IMR-90 (cell line): ENCODE measurements at regions not wholly inside any gene's neighbourhood (a gene's known extent, or its start where the extent isn't known, plus 50 kb on each side); places are given as distances from the start of the nearest gene placed in this dataset.

Experiments
- ATAC-seq: fragments of 200-7000 bp; cut with Tn5 transposase; 2 replicates; pipeline ENCODE4 v1.9.1; 2020; ENCODE audit warnings: low read depth, mild to moderate bottlenecking, moderate library complexity
- BruUV-seq: library from RNA; stranded (reverse); fragments of 400-500 nt; replicated peaks from 2 replicates; lab custom pipeline; 2021; lab: Mats Ljungman, UMichigan
- CTCF ChIA-PET: fragments of 300-600 bp; formaldehyde crosslinking; extraction: SDS; loops from one replicate; lab custom pipeline; 2021; ENCODE audit warnings: antibody characterized with exemption; lab: Yijun Ruan, JAX
- POLR2A ChIA-PET: fragments of 300-600 bp; sonication (Branson Sonifier 250); formaldehyde crosslinking; loops from one replicate; lab custom pipeline; 2022; ENCODE audit warnings: antibody characterized with exemption; ENCODE audit not compliant: unreplicated experiment; lab: Charles Lee
- DNase-seq: peaks from one replicate; pipeline ENCODE4 v3.0.0; 2013
- H2AFZ ChIP-seq: replicated peaks from 2 replicates; pipeline ENCODE3; 2013; ENCODE audit warnings: low read length, mild to moderate bottlenecking; ENCODE audit not compliant: poor library complexity
- H2AK5ac ChIP-seq: 2 replicates; pipeline ENCODE4 v1.6.1; 2013; ENCODE audit warnings: low read depth, low read length, inconsistent platforms
- H2AK9ac ChIP-seq: replicated peaks from 2 replicates; pipeline ENCODE3; 2013; ENCODE audit warnings: mild to moderate bottlenecking, low read depth, low read length, moderate library complexity; ENCODE audit not compliant: poor library complexity
- H2BK120ac ChIP-seq: 2 replicates; pipeline ENCODE4 v1.6.1; 2013; ENCODE audit warnings: low read depth, low read length, inconsistent platforms
- H2BK15ac ChIP-seq: 3 replicates; pipeline ENCODE4 v1.6.1; 2013; ENCODE audit warnings: low read depth, low read length, inconsistent platforms
- H2BK20ac ChIP-seq: 2 replicates; pipeline ENCODE4 v1.6.1; 2013; ENCODE audit warnings: low read depth, mild to moderate bottlenecking, inconsistent platforms, low read length, moderate library complexity
- H2BK5ac ChIP-seq: 2 replicates; pipeline ENCODE4 v1.6.1; 2013; ENCODE audit warnings: mild to moderate bottlenecking, low read depth, low read length, inconsistent platforms; ENCODE audit not compliant: poor library complexity, severe bottlenecking
- H3K14ac ChIP-seq: replicated peaks from 2 replicates; pipeline ENCODE4 v1.6.1; 2013; ENCODE audit warnings: low read depth, low read length, inconsistent platforms
- H3K18ac ChIP-seq: 2 replicates; pipeline ENCODE4 v1.6.1; 2013; ENCODE audit warnings: low read depth, low read length, control low read depth
- H3K23ac ChIP-seq: 2 replicates; pipeline ENCODE4 v1.6.1; 2013; ENCODE audit warnings: low read depth, low read length, inconsistent platforms
- H3K27ac ChIP-seq: 2 replicates; pipeline ENCODE4 v1.5.1; 2013; ENCODE audit warnings: mild to moderate bottlenecking, control low read depth, low read length; ENCODE audit not compliant: insufficient read depth
- H3K27me3 ChIP-seq: 2 replicates; pipeline ENCODE4 v1.6.1; 2013; ENCODE audit warnings: low read length; ENCODE audit not compliant: control insufficient read depth, insufficient read depth
- H3K36me3 ChIP-seq: 2 replicates; pipeline ENCODE4 v1.6.1; 2013; ENCODE audit warnings: low read length, mixed read lengths; ENCODE audit not compliant: control insufficient read depth, insufficient read depth
- H3K4ac ChIP-seq: 2 replicates; pipeline ENCODE4 v1.6.1; 2013; ENCODE audit warnings: low read depth, low read length, inconsistent platforms
- H3K4me1 ChIP-seq: 2 replicates; pipeline ENCODE4 v1.6.1; 2013; ENCODE audit warnings: low read length, mixed read lengths; ENCODE audit not compliant: control insufficient read depth, insufficient read depth
- H3K4me2 ChIP-seq: 2 replicates; pipeline ENCODE4 v1.6.1; 2013; ENCODE audit warnings: low read depth, mild to moderate bottlenecking, control low read depth, low read length, moderate library complexity
- H3K4me3 ChIP-seq: 2 replicates; pipeline ENCODE4 v1.5.1; 2013; ENCODE audit warnings: low read depth, mild to moderate bottlenecking, control low read depth, low read length, moderate library complexity; ENCODE audit not compliant: insufficient read depth
- H3K56ac ChIP-seq: 2 replicates; pipeline ENCODE4 v1.6.1; 2013; ENCODE audit warnings: low read length, inconsistent platforms; ENCODE audit not compliant: insufficient read depth; ENCODE audit errors: extremely low read depth
- H3K79me1 ChIP-seq, 2 experiments: 2 replicates each; pipeline ENCODE4 v1.6.1; 2013; ENCODE audit warnings: low read length in 2 of 2, inconsistent platforms in 1 of 2, low read depth in 1 of 2
- H3K9ac ChIP-seq: 2 replicates; pipeline ENCODE4 v1.6.1; 2013; ENCODE audit warnings: low read depth, low read length, control low read depth
- H3K9me1 ChIP-seq: 2 replicates; pipeline ENCODE4 v1.6.1; 2013; ENCODE audit warnings: low read length, inconsistent platforms; ENCODE audit not compliant: insufficient read depth
- H3K9me3 ChIP-seq: 2 replicates; pipeline ENCODE4 v1.6.1; 2013; ENCODE audit warnings: low read length; ENCODE audit not compliant: control insufficient read depth, insufficient read depth
- H4K20me1 ChIP-seq: 2 replicates; pipeline ENCODE4 v1.6.1; 2013; ENCODE audit warnings: low read length, inconsistent platforms; ENCODE audit not compliant: insufficient read depth
- H4K5ac ChIP-seq: 2 replicates; pipeline ENCODE4 v1.6.1; 2013; ENCODE audit warnings: mild to moderate bottlenecking, low read depth, low read length, control low read depth
- H4K8ac ChIP-seq, 2 experiments: 2 replicates each; pipeline ENCODE4 v1.6.1; 2013; ENCODE audit warnings: low read depth in 2 of 2, low read length in 2 of 2, control low read depth in 1 of 2, inconsistent platforms in 1 of 2
- H4K91ac ChIP-seq: 2 replicates; pipeline ENCODE4 v1.6.1; 2013; ENCODE audit warnings: low read depth, low read length, inconsistent platforms; ENCODE audit not compliant: insufficient read depth
- BHLHE40 ChIP-seq: fragments of 150-350 bp; IDR thresholded peaks from 2 replicates; pipeline ENCODE4 v1.6.1; 2016; ENCODE audit warnings: mild to moderate bottlenecking, low read depth, low read length
- CEBPB ChIP-seq: IDR thresholded peaks from 2 replicates; pipeline ENCODE4 v1.6.1; 2012; ENCODE audit warnings: low read depth, low read length, improper control_type of control experiment
- CHD1 ChIP-seq: IDR thresholded peaks from 2 replicates; pipeline ENCODE4 v1.6.1; 2012; ENCODE audit warnings: low read depth, low read length, improper control_type of control experiment
- CTCF ChIP-seq: conservative IDR thresholded peaks from 2 replicates; pipeline ENCODE4 v1.5.1; 2012; ENCODE audit warnings: mild to moderate bottlenecking, low read depth, low read length, improper control_type of control experiment
- MAFK ChIP-seq: IDR thresholded peaks from 2 replicates; pipeline ENCODE4 v1.6.1; 2012; ENCODE audit warnings: low read depth, low read length, improper control_type of control experiment
- MAZ ChIP-seq: IDR thresholded peaks from 2 replicates; pipeline ENCODE4 v1.6.1; 2012; ENCODE audit warnings: low read depth, mild to moderate bottlenecking, low read length, improper control_type of control experiment, moderate library complexity, borderline replicate concordance
- MXI1 ChIP-seq: IDR thresholded peaks from 2 replicates; pipeline ENCODE4 v1.6.1; 2012; ENCODE audit warnings: low read depth, mild to moderate bottlenecking, low read length, moderate library complexity, borderline replicate concordance
- NFE2L2 ChIP-seq: fragments of 150-350 bp; IDR thresholded peaks from 2 replicates; pipeline ENCODE4 v1.6.1; 2016; ENCODE audit warnings: low read depth, mild to moderate bottlenecking, low read length
- POLR2A ChIP-seq: IDR thresholded peaks from 2 replicates; pipeline ENCODE4 v1.6.1; 2012; ENCODE audit warnings: mild to moderate bottlenecking, low read depth, low read length
- RAD21 ChIP-seq: IDR thresholded peaks from 2 replicates; pipeline ENCODE4 v1.6.1; 2012; ENCODE audit warnings: low read length, improper control_type of control experiment
- RFX5 ChIP-seq: IDR thresholded peaks from 2 replicates; pipeline ENCODE4 v1.8.0; 2012; ENCODE audit warnings: low read depth, mild to moderate bottlenecking, low read length, moderate library complexity
- SMC3 ChIP-seq: fragments of 150-350 bp; IDR thresholded peaks from 2 replicates; pipeline ENCODE4 v1.6.1; 2016; ENCODE audit warnings: low read depth, mild to moderate bottlenecking, antibody characterized with exemption, low read length, moderate library complexity
- WGBS, 2 experiments: methylation state at CpG; one replicate each; pipeline versions ENCODE4 v1.1.5 to v1.1.7; 2013; ENCODE audit warnings: missing lambda C conversion rate in 2 of 2; ENCODE audit not compliant: insufficient read length in 1 of 2; ENCODE audit errors: extremely low coverage in 2 of 2; 5-methylcytosine and 5-hydroxymethylcytosine counted together
- dilution Hi-C: fragments of 300-500 bp; cut with HindIII; formaldehyde crosslinking; loops from one replicate; pipeline ENCODE4 v1.14.3; 2018; ENCODE audit warnings: low sequenced_read_pairs; ENCODE audit not compliant: unreplicated experiment
- in situ Hi-C: fragments of 300-500 bp; cut with MboI; formaldehyde crosslinking; loops from 3 replicates; pipeline ENCODE4 v1.14.3; 2019; ENCODE audit warnings: low sequenced_read_pairs, inconsistent platforms, mixed read lengths
- intact Hi-C: fragments of 100-400 bp; cut with micrococcal nuclease; formaldehyde crosslinking; loops from 2 replicates; pipeline ENCODE4 v1.10.0; 2022
- TF ChIP-seq, protein P1 (sequence below): fragments of 150-350 bp; IDR thresholded peaks from 2 replicates; pipeline ENCODE4 v1.6.1; 2017; ENCODE audit warnings: mild to moderate bottlenecking, antibody characterized with exemption, low read length, low read depth
- TF ChIP-seq, protein P2 (sequence below): fragments of 150-350 bp; IDR thresholded peaks from 2 replicates; pipeline ENCODE4 v1.6.1; 2016; ENCODE audit warnings: low read depth, mild to moderate bottlenecking, low read length, moderate library complexity, borderline replicate concordance

GRCh38 chr15:31227235-31227634 is 99.4 kb upstream of the KLF13 start:
- ATAC-seq (no peak), DNase-seq (no peak)
- no peak overlapping the region for H3K56ac ChIP-seq
- H2BK5ac ChIP-seq = no peak overlapping the region
- no peaks in the 10 kb centered on the region for H3K79me1 ChIP-seq
- no peaks in the 10 kb centered on the region; the same call in 1 of the 2 replicates for H3K4me1 ChIP-seq
- H3K4me3 ChIP-seq = no peak overlapping the region
- no peak overlapping the region for H2BK120ac ChIP-seq
- H2AFZ ChIP-seq = no peak overlapping the region
- H4K91ac ChIP-seq = no peak overlapping the region
- H3K27ac ChIP-seq = no peak overlapping the region
- no peak overlapping the region for H3K9ac ChIP-seq
- H2BK20ac ChIP-seq = no peak overlapping the region
- no peak overlapping the region for H3K14ac ChIP-seq
- BruUV-seq = no TSS peak
- no peak overlapping the region for H3K23ac ChIP-seq
- CTCF ChIA-PET = no interaction called here
- no peaks in the 10 kb centered on the region for H3K36me3 ChIP-seq
- no peaks in the 10 kb centered on the region for H4K20me1 ChIP-seq
- dilution Hi-C loops = no loop called here
- no peak overlapping the region for H3K4me2 ChIP-seq
- no peak overlapping the region for H4K8ac ChIP-seq
- POLR2A ChIA-PET = interaction anchor here (0.6 kb wide), 1 partner anchor 218 kb away, joined by 12 read pairs; no protein-coding TSS in a partner anchor
- WGBS, 2 experiments = no CpG with 5 or more reads among the region's 2 CpGs
- H2AK9ac ChIP-seq = no peak overlapping the region
- peaks cover 14% of the 10 kb centered on the region for H3K27me3 ChIP-seq
- H3K9me3 ChIP-seq = peaks cover 2% of the 10 kb centered on the region; the same call in 1 of the 2 replicates
- H4K5ac ChIP-seq = no peak overlapping the region
- no peak overlapping the region for H3K4ac ChIP-seq
- H2AK5ac ChIP-seq = no peak overlapping the region
- intact Hi-C loops = loop anchor here (1.0 kb wide), 1 partner anchor 17 kb away; no protein-coding TSS in a partner anchor
- TF ChIP-seq MAFK (no peak), CHD1 (no peak), MXI1 (no peak), SMC3 (no peak), NFE2L2 (no peak), RAD21 (no peak), MAZ (no peak), CEBPB (no peak), RFX5 (no peak), POLR2A (no peak), BHLHE40 (no peak), CTCF (no peak)
- TF ChIP-seq, protein P1, sequence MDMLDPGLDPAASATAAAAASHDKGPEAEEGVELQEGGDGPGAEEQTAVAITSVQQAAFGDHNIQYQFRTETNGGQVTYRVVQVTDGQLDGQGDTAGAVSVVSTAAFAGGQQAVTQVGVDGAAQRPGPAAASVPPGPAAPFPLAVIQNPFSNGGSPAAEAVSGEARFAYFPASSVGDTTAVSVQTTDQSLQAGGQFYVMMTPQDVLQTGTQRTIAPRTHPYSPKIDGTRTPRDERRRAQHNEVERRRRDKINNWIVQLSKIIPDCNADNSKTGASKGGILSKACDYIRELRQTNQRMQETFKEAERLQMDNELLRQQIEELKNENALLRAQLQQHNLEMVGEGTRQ = no peak
- TF ChIP-seq, protein P2, sequence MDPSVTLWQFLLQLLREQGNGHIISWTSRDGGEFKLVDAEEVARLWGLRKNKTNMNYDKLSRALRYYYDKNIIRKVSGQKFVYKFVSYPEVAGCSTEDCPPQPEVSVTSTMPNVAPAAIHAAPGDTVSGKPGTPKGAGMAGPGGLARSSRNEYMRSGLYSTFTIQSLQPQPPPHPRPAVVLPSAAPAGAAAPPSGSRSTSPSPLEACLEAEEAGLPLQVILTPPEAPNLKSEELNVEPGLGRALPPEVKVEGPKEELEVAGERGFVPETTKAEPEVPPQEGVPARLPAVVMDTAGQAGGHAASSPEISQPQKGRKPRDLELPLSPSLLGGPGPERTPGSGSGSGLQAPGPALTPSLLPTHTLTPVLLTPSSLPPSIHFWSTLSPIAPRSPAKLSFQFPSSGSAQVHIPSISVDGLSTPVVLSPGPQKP = no peak
- no peak overlapping the region for H2BK15ac ChIP-seq
- H3K9me1 ChIP-seq = no peaks in the 10 kb centered on the region
- in situ Hi-C loops = loop anchor here (5.0 kb wide), 1 partner anchor 50 kb away; no protein-coding TSS in a partner anchor
- no peak overlapping the region for H3K18ac ChIP-seq
